Activated CD4-positive, alpha-beta T cell treated with anti-CD3 and anti-CD28 coated beads for 48 hours (primary cell): ENCODE measurements at regions not wholly inside any gene's neighbourhood (a gene's known extent, or its start where the extent isn't known, plus 50 kb on each side); places are given as distances from the start of the nearest gene placed in this dataset.
"Not testable (repeated sequence)": the region's sequence is repeated elsewhere in the genome, so short reads cannot be mapped to it uniquely, and the experiment has no call there.

ENCODE experiments used
- DNase-seq: peaks from one replicate; pipeline ENCODE4 v3.0.0-alpha.2; 2020

- no peak for DNase-seq
These were observed 1088.2 kb upstream of the CITED2 start for GRCh38 chr6:140462453-140463311.

- no peak for DNase-seq
These were observed 1087.6 kb upstream of the CITED2 start for GRCh38 chr6:140462076-140462452.

GRCh38 chr6:140460267-140460666 lies 1085.8 kb upstream of the CITED2 start:
- no peak for DNase-seq

GRCh38 chr6:140459209-140459608 lies 1084.8 kb upstream of the CITED2 start:
- no peak for DNase-seq

- no peak for DNase-seq
These were observed 1071.8 kb upstream of the CITED2 start for GRCh38 chr6:140446241-140446640.

GRCh38 chr6:140445474-140446004 lies 1071.1 kb upstream of the CITED2 start:
- no peak for DNase-seq

- not testable (repeated sequence) for DNase-seq
These were observed 1068.7 kb upstream of the CITED2 start for GRCh38 chr6:140443112-140443511.

GRCh38 chr6:140441256-140441655 lies 1066.8 kb upstream of the CITED2 start:
- peak; percentile 9 for DNase-seq

- DNase-seq: no peak
These were observed 1065.9 kb upstream of the CITED2 start for GRCh38 chr6:140440223-140440835.

GRCh38 chr6:140438346-140438735 lies 1063.9 kb upstream of the CITED2 start:
- DNase-seq: no peak

GRCh38 chr6:140437619-140438345 lies 1063.3 kb upstream of the CITED2 start:
- DNase-seq: no peak

- no peak for DNase-seq
These were observed 1061.8 kb upstream of the CITED2 start for GRCh38 chr6:140436023-140436811.

- DNase-seq: no peak
These were observed 1060.3 kb upstream of the CITED2 start for GRCh38 chr6:140434761-140435160.

GRCh38 chr6:140433072-140433471 lies 1058.6 kb upstream of the CITED2 start:
- DNase-seq: no peak

GRCh38 chr6:140427842-140428241 lies 1053.4 kb upstream of the CITED2 start:
- DNase-seq: no peak

GRCh38 chr6:140414966-140415620 lies 1040.6 kb upstream of the CITED2 start:
- no peak for DNase-seq

- DNase-seq: no peak
These were observed 1028.6 kb upstream of the CITED2 start for GRCh38 chr6:140403020-140403419.

GRCh38 chr6:140401761-140402160 lies 1027.3 kb upstream of the CITED2 start:
- DNase-seq: no peak

- no peak for DNase-seq
These were observed 1023.6 kb upstream of the CITED2 start for GRCh38 chr6:140398076-140398475.

GRCh38 chr6:140397106-140397505 lies 1022.7 kb upstream of the CITED2 start:
- DNase-seq: no peak

- no peak for DNase-seq
These were observed 1019.5 kb upstream of the CITED2 start for GRCh38 chr6:140393665-140394540.
